ENCODE measurements at regions not wholly inside any gene's neighbourhood (a gene's known extent, or its start where the extent isn't known, plus 50 kb on each side); places are given as distances from the start of the nearest gene placed in this dataset.

GRCh38 chr6:109897025-109897424 is 81.1 kb upstream of the GPR6 start:
- Histone ChIP-seq H3K4me3 (no peak overlapping the region), H4K20me1 (ENCODE audit: insufficient read depth) (no peaks in the 10 kb centered on the region), H3K9me3 (ENCODE audit: low read depth) (no peaks in the 10 kb centered on the region), H3K36me3 (ENCODE audit: low read depth) (no peaks in the 10 kb centered on the region), H3K27ac (no peak overlapping the region), H3K4me1 (ENCODE audit: insufficient read depth) (no peaks in the 10 kb centered on the region), H3K9me2 (ENCODE audit: insufficient read depth) (no peaks in the 10 kb centered on the region), H3K27me3 (replicated peaks; ENCODE audit: insufficient read depth) (no peaks in the 10 kb centered on the region), H3K79me2 (ENCODE audit: insufficient read depth) (no peaks in the 10 kb centered on the region), H3K4me2 (ENCODE audit: unreplicated experiment) (no peak overlapping the region), H3K9ac (no peak overlapping the region), H3F3A (ENCODE audit: insufficient read depth) (no peaks in the 10 kb centered on the region), H2AFZ (peak overlapping the region; percentile 56; the same call in 1 of the 2 replicates)
- TF ChIP-seq EZH2 (IDR thresholded peaks at IDR 0.05; ENCODE audit: insufficient read depth, poor library complexity, severe bottlenecking) (no peak), EZH2phosphoT487 (IDR thresholded peaks at IDR 0.05; ENCODE audit: insufficient read depth, low read depth) (no peak)
- in situ Hi-C loops (cut with MboI), result no loop called here
- no peak for DNase-seq
- 58 to 83% methylated on average over 2 of the region's 2 CpGs for WGBS, 2 experiments (ENCODE audit: low coverage in 1 of 2, low lambda C conversion rate in 2 of 2, missing lambda C conversion rate in 2 of 2)

- no peaks in the 10 kb centered on the region for H3K36me3 ChIP-seq (ENCODE audit: low read depth)
- H3K9me2 ChIP-seq (ENCODE audit: insufficient read depth), result no peaks in the 10 kb centered on the region
- H3K79me2 ChIP-seq (ENCODE audit: insufficient read depth), result no peaks in the 10 kb centered on the region
- TF ChIP-seq EZH2 (IDR thresholded peaks at IDR 0.05; ENCODE audit: insufficient read depth, poor library complexity, severe bottlenecking), result no peak
- no peak overlapping the region for H3K4me3 ChIP-seq
- no peaks in the 10 kb centered on the region for H3K4me1 ChIP-seq (ENCODE audit: insufficient read depth)
- H3K9ac ChIP-seq, result no peak overlapping the region
- H3K4me2 ChIP-seq (ENCODE audit: unreplicated experiment), result no peak overlapping the region
- WGBS, 2 experiments (ENCODE audit: low coverage in 1 of 2, low lambda C conversion rate in 2 of 2, missing lambda C conversion rate in 2 of 2), result 69 to 76% methylated on average over 2 of the region's 2 CpGs
- no peaks in the 10 kb centered on the region for H4K20me1 ChIP-seq (ENCODE audit: insufficient read depth)
- H3K27me3 ChIP-seq (replicated peaks; ENCODE audit: insufficient read depth), result no peaks in the 10 kb centered on the region
- H3F3A ChIP-seq (ENCODE audit: insufficient read depth), result no peaks in the 10 kb centered on the region
- no peak overlapping the region for H3K27ac ChIP-seq
- in situ Hi-C loops (cut with MboI), result no loop called here
- H2AFZ ChIP-seq, result no peak overlapping the region
- H3K9me3 ChIP-seq (ENCODE audit: low read depth), result no peaks in the 10 kb centered on the region
- DNase-seq, result no peak
Observed at GRCh38 chr6:109897561-109898080, 80.5 kb upstream of the GPR6 start.

DNA sequence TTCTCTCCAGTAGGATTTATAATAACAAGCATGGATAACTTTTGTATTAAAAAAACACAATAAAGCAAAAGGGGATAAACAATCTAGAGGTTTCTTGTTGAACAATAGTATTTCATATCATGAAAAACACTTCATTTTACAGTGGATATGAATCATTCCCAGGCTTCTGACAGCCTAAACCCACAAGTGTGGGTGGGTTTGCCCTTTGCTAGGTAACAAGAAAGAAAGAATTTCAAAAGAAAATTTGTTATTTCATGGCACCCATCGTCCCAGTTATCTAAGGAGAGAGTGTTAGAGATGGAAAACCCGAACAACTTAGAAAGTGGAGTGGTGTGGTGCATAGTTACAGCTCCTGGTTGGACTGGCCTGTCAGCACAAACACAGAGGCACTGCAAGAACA is 76.1 kb upstream of the GPR6 start:
- no peak overlapping the region for H2AFZ ChIP-seq
- H3K4me2 ChIP-seq (ENCODE audit: unreplicated experiment), result no peak overlapping the region
- no peak overlapping the region for H3K9ac ChIP-seq
- H3F3A ChIP-seq (ENCODE audit: insufficient read depth), result no peaks in the 10 kb centered on the region
- no peak for TF ChIP-seq EZH2 (IDR thresholded peaks at IDR 0.05; ENCODE audit: insufficient read depth, poor library complexity, severe bottlenecking)
- no peak for TF ChIP-seq EZH2phosphoT487 (IDR thresholded peaks at IDR 0.05; ENCODE audit: insufficient read depth, low read depth)
- in situ Hi-C loops (cut with MboI), result no loop called here
- no peak overlapping the region for H3K27ac ChIP-seq
- no peaks in the 10 kb centered on the region for H3K79me2 ChIP-seq (ENCODE audit: insufficient read depth)
- DNase-seq, result no peak
- no peaks in the 10 kb centered on the region for H3K9me2 ChIP-seq (ENCODE audit: insufficient read depth)
- no peaks in the 10 kb centered on the region for H3K9me3 ChIP-seq (ENCODE audit: low read depth)
- H3K36me3 ChIP-seq (ENCODE audit: low read depth), result no peaks in the 10 kb centered on the region
- H4K20me1 ChIP-seq (ENCODE audit: insufficient read depth), result no peaks in the 10 kb centered on the region
- H3K4me3 ChIP-seq, result no peak overlapping the region
- WGBS, 2 experiments (ENCODE audit: low coverage in 1 of 2, low lambda C conversion rate in 2 of 2, missing lambda C conversion rate in 2 of 2), result 58 to 69% methylated on average over 2 of the region's 2 CpGs
- no peaks in the 10 kb centered on the region for H3K4me1 ChIP-seq (ENCODE audit: insufficient read depth)
- H3K27me3 ChIP-seq (replicated peaks; ENCODE audit: insufficient read depth), result no peaks in the 10 kb centered on the region

DNA sequence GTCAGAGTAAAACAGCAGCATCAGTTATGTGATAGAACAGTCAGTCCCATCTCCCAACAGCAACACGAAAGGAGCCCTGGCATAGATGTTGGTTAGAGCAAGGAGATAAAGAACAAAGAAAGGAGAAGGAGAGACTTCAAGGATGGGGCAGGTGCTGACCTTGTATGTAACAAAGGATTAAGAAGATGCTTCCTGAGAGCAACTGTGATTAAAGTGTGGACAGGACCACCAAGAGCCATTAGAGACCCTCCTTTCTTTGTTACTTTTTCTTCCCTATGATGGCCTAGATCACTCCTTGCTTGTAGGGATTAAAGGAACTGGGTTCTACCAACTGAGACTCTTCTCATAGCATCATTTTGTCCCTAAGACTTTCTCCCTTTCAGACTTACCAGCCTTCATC is 75.2 kb upstream of the GPR6 start:
- H3K9me3 ChIP-seq (ENCODE audit: low read depth), result no peaks in the 10 kb centered on the region
- H3K4me1 ChIP-seq (ENCODE audit: insufficient read depth), result no peaks in the 10 kb centered on the region
- H2AFZ ChIP-seq, result no peak overlapping the region
- H3K9me2 ChIP-seq (ENCODE audit: insufficient read depth), result no peaks in the 10 kb centered on the region
- no peak overlapping the region for H3K27ac ChIP-seq
- no peaks in the 10 kb centered on the region for H3F3A ChIP-seq (ENCODE audit: insufficient read depth)
- no peaks in the 10 kb centered on the region for H3K27me3 ChIP-seq (replicated peaks; ENCODE audit: insufficient read depth)
- H3K4me3 ChIP-seq, result no peak overlapping the region
- no peak overlapping the region for H3K9ac ChIP-seq
- TF ChIP-seq EZH2phosphoT487 (IDR thresholded peaks at IDR 0.05; ENCODE audit: insufficient read depth, low read depth) (no peak), EZH2 (IDR thresholded peaks at IDR 0.05; ENCODE audit: insufficient read depth, poor library complexity, severe bottlenecking) (no peak)
- 57 to 70% methylated on average over 1 of the region's 1 CpG for WGBS, 2 experiments (ENCODE audit: low coverage in 1 of 2, low lambda C conversion rate in 2 of 2, missing lambda C conversion rate in 2 of 2)
- H4K20me1 ChIP-seq (ENCODE audit: insufficient read depth), result no peaks in the 10 kb centered on the region
- no peaks in the 10 kb centered on the region for H3K79me2 ChIP-seq (ENCODE audit: insufficient read depth)
- in situ Hi-C loops (cut with MboI), result no loop called here
- H3K36me3 ChIP-seq (ENCODE audit: low read depth), result no peaks in the 10 kb centered on the region
- no peak overlapping the region for H3K4me2 ChIP-seq (ENCODE audit: unreplicated experiment)
- DNase-seq, result no peak

- Histone ChIP-seq H3K9me3 (ENCODE audit: low read depth) (no peaks in the 10 kb centered on the region), H2AFZ (no peak overlapping the region), H3K36me3 (ENCODE audit: low read depth) (no peaks in the 10 kb centered on the region), H3K27ac (no peak overlapping the region), H3K4me2 (ENCODE audit: unreplicated experiment) (no peak overlapping the region), H3K27me3 (replicated peaks; ENCODE audit: insufficient read depth) (0 out of 2 replicates have a peak, but pooled peaks cover 4% of the 10 kb centered on the region), H4K20me1 (ENCODE audit: insufficient read depth) (no peaks in the 10 kb centered on the region), H3K79me2 (ENCODE audit: insufficient read depth) (no peaks in the 10 kb centered on the region), H3K9ac (no peak overlapping the region), H3K4me1 (ENCODE audit: insufficient read depth) (no peaks in the 10 kb centered on the region), H3K9me2 (ENCODE audit: insufficient read depth) (no peaks in the 10 kb centered on the region), H3F3A (ENCODE audit: insufficient read depth) (no peaks in the 10 kb centered on the region), H3K4me3 (no peak overlapping the region)
- in situ Hi-C loops (cut with MboI), result no loop called here
- no peak for TF ChIP-seq EZH2 (IDR thresholded peaks at IDR 0.05; ENCODE audit: insufficient read depth, poor library complexity, severe bottlenecking)
- no peak for TF ChIP-seq EZH2phosphoT487 (IDR thresholded peaks at IDR 0.05; ENCODE audit: insufficient read depth, low read depth)
- no peak for DNase-seq
- WGBS, 2 experiments (ENCODE audit: low coverage in 1 of 2, low lambda C conversion rate in 2 of 2, missing lambda C conversion rate in 2 of 2), result 81 to 95% methylated on average over 1 of the region's 1 CpG
Observed at GRCh38 chr6:109910571-109910970, 67.5 kb upstream of the GPR6 start.

Measured in GM23248 (cell line).